Tibial nerve (tissue), 4 donors: ENCODE measurements at regions not wholly inside any gene's neighbourhood (a gene's known extent, or its start where the extent isn't known, plus 50 kb on each side); places are given as distances from the start of the nearest gene placed in this dataset.

Experiments
- CTCF ChIP-seq, 5 experiments: fragments of 200-600 bp in 3 of 5; fragments of 450-650 bp in 2 of 5; sonication (generic) in 3 of 5; IDR thresholded peaks; one replicate each; pipeline ENCODE4 v1.5.1; 2016 to 2019; ENCODE audit warnings: antibody characterized with exemption in 5 of 5, mild to moderate bottlenecking in 3 of 5, moderate library complexity in 2 of 5
- EP300 ChIP-seq, 2 donors: sonication (generic); formaldehyde crosslinking; IDR thresholded peaks; one replicate each; pipeline ENCODE4 v1.6.1; 2017; ENCODE audit warnings: antibody characterized with exemption in 2 of 2, mild to moderate bottlenecking in 1 of 2
- POLR2A ChIP-seq, 2 donors: fragments of 450-650 bp; IDR thresholded peaks; one replicate each; pipeline ENCODE4 v1.6.1; 2017; ENCODE audit warnings: antibody characterized with exemption in 2 of 2, mild to moderate bottlenecking in 2 of 2, moderate library complexity in 2 of 2

GRCh38 chr4:100118181-100118580 is 72.1 kb downstream of the DDIT4L start:
- no peak for TF ChIP-seq CTCF (IDR thresholded peaks at IDR 0.05)
- TF ChIP-seq EP300 (IDR thresholded peaks at IDR 0.05), result no peak
- no peak for TF ChIP-seq POLR2A (IDR thresholded peaks at IDR 0.05)
